ENCODE measurements at regions not wholly inside any gene's neighbourhood (a gene's known extent, or its start where the extent isn't known, plus 50 kb on each side); places are given as distances from the start of the nearest gene placed in this dataset.

DNA sequence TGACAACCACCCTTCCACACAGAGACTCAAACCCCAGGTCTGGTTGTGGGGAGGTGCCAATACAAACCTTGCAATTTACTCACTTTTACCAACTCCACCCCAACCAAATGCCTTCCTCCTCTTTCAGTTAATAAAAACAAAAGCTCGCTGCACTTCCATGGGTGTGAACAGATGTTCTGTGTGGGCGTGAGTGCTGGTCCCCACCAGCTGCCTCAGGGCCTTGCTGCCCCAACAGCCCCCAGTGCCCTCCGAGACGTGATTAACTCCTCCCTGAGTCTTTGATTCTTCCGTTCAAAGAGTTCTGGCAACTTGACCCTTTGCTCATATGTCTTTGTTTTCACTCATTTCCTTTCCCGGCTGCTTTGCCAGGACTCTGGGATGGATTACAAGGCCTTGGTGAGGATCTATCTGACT, 258.9 kb upstream of the CXCR4 start:
- TF ChIP-seq, protein P1, sequence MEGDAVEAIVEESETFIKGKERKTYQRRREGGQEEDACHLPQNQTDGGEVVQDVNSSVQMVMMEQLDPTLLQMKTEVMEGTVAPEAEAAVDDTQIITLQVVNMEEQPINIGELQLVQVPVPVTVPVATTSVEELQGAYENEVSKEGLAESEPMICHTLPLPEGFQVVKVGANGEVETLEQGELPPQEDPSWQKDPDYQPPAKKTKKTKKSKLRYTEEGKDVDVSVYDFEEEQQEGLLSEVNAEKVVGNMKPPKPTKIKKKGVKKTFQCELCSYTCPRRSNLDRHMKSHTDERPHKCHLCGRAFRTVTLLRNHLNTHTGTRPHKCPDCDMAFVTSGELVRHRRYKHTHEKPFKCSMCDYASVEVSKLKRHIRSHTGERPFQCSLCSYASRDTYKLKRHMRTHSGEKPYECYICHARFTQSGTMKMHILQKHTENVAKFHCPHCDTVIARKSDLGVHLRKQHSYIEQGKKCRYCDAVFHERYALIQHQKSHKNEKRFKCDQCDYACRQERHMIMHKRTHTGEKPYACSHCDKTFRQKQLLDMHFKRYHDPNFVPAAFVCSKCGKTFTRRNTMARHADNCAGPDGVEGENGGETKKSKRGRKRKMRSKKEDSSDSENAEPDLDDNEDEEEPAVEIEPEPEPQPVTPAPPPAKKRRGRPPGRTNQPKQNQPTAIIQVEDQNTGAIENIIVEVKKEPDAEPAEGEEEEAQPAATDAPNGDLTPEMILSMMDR (IDR thresholded peaks at IDR 0.05; ENCODE audit: insufficient read depth, low read depth, low read length), result no peak
- POLR2A ChIA-PET, result no interaction called here
- no peak for DNase-seq (ENCODE audit: low read depth)
- H3K36me3 ChIP-seq (ENCODE audit: control insufficient read depth, insufficient read depth, low read length), result no peaks in the 10 kb centered on the region
- H3K27me3 ChIP-seq (ENCODE audit: control insufficient read depth, insufficient read depth, low read length), result no peaks in the 10 kb centered on the region
- no peak overlapping the region for H3K4me3 ChIP-seq (ENCODE audit: low read depth, low read length)
- CTCF ChIA-PET, result interaction anchor here (1.4 to 2.7 kb wide), 3 partner anchors 7 to 463 kb away, joined by 3 to 15 read pairs (median 5); no protein-coding TSS in a partner anchor

DNA sequence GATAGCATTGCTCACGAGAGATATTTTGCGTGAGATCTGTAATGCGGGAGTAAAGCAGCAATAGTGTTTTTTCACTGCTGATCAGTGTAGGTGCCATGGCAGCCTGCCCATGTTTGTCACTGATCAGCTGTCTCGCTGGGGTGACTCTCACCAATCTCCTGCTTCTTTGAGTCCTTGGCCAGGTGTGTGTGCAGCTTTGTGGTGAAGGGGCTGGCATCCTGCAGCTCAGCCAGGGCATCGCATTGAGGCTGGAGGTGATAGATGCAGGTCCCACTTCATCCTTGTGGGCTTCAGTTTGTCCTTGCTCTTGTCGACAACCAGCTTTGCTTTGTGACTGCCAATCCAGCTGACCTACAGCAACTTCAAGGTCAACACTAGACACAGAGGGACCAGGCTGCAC, 258.3 kb upstream of the CXCR4 start:
- TF ChIP-seq, protein P1 (IDR thresholded peaks at IDR 0.05; ENCODE audit: insufficient read depth, low read depth, low read length), result no peak
- no peaks in the 10 kb centered on the region for H3K36me3 ChIP-seq (ENCODE audit: control insufficient read depth, insufficient read depth, low read length)
- ChIA-PET CTCF (interaction anchor here (0.5 to 2.7 kb wide), 3 partner anchors 8 to 462 kb away, joined by 4 to 15 read pairs (median 5); no protein-coding TSS in a partner anchor), POLR2A (no interaction called here)
- H3K4me3 ChIP-seq (ENCODE audit: low read depth, low read length), result no peak overlapping the region
- no peak for DNase-seq (ENCODE audit: low read depth)
- no peaks in the 10 kb centered on the region for H3K27me3 ChIP-seq (ENCODE audit: control insufficient read depth, insufficient read depth, low read length)

DNA sequence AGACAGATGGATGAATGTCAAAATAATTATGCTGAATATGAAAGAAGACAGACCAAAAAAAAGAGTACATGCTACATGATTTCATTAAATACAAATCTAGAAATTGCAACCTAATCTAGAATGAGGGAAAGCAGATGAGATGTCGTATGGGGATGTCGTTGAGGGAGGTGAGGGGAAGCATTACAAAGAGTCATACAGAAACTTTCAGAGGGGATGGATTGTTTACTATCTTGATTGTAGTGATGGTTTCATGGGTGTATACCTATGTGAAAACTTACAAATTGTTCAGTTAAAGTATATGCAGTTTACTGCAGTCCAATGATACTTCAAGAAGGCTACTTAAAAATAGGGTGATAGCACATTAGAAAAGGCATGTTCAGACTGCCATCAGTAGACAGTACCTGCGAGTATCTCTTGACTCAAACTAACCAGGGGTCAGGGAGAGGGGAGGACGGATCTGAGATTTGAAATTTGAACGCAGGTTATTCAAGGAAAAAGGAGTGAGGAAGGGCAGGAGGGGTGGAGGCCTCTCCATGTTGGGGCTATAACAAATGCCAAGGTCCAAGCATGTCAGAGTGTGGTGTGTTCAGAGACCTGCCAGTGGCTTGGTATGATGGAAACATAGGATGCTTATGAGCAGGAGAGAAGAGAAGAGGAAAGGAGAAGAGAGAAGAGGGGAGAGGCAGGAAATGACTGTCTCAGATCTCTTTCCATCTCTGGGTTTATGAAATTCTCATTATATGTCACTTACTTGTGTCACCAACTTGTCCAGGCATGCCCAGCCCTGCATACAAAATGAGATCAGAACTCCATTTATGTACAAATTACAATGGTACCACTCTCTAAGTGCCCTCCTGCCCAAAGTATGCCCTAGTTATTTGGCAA, 257.3 kb upstream of the CXCR4 start:
- POLR2A ChIA-PET, result no interaction called here
- CTCF ChIA-PET, result interaction anchor here (1.7 kb wide), 1 partner anchor 9 kb away, joined by 5 read pairs; no protein-coding TSS in a partner anchor
- no peak for DNase-seq (ENCODE audit: low read depth)

DNA sequence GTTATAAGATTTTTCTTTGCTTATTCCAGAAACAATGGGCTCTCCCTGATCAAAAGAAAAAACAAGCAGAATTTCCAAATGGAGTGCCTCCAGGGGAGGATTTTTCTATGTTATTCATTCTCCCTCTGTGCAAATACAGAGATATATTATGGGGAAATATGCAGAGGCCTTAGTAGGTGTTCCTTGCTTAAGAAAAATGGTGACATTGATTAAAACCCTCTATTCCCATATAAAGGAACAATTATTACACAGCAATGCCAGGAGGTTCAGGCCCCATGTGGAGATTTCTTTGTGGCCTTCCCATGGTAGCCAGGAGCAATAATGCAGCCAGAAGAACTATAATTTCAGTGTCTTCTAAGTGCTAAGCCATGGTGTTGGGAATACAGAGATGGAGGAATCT, 255.9 kb upstream of the CXCR4 start:
- Histone ChIP-seq H3K4me3 (ENCODE audit: low read depth, low read length) (no peak overlapping the region), H3K27me3 (ENCODE audit: control insufficient read depth, insufficient read depth, low read length) (no peaks in the 10 kb centered on the region), H3K36me3 (ENCODE audit: control insufficient read depth, insufficient read depth, low read length) (no peaks in the 10 kb centered on the region)
- POLR2A ChIA-PET, result no interaction called here
- DNase-seq (ENCODE audit: low read depth), result no peak
- CTCF ChIA-PET, result no interaction called here
- TF ChIP-seq, protein P1 (IDR thresholded peaks at IDR 0.05; ENCODE audit: insufficient read depth, low read depth, low read length), result no peak

More for the DNA sequence above, 257.3 kb upstream of the CXCR4 start:
- H3K27me3 ChIP-seq (ENCODE audit: control insufficient read depth, insufficient read depth, low read length), result no peaks in the 10 kb centered on the region
- H3K4me3 ChIP-seq (ENCODE audit: low read depth, low read length), result no peak overlapping the region
- H3K36me3 ChIP-seq (ENCODE audit: control insufficient read depth, insufficient read depth, low read length), result no peaks in the 10 kb centered on the region
- TF ChIP-seq, protein P1 (IDR thresholded peaks at IDR 0.05; ENCODE audit: insufficient read depth, low read depth, low read length), result no peak

DNA sequence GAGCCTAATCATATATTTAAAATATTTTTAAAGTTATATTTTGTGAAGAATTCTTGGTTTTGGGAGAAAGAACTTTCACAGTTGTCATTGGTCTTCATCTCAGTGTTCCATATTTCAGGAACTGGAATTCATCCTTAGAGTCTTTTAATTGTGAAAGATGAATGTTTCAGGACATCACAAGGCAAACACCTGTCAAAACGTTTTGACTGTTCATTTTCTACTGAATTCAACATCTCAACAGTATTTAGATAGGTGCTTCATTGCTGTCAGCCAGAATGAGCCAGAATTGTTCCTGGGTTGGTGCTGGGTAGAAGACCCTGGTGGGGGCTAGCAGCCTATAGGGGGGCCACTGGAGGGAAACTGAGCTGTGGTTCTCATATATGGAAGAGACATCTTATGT, 255.1 kb upstream of the CXCR4 start:
- ChIA-PET CTCF (no interaction called here), POLR2A (no interaction called here)
- no peak for DNase-seq (ENCODE audit: low read depth)
- Histone ChIP-seq H3K27me3 (ENCODE audit: control insufficient read depth, insufficient read depth, low read length) (no peaks in the 10 kb centered on the region), H3K36me3 (ENCODE audit: control insufficient read depth, insufficient read depth, low read length) (no peaks in the 10 kb centered on the region), H3K4me3 (ENCODE audit: low read depth, low read length) (no peak overlapping the region)
- TF ChIP-seq, protein P1 (IDR thresholded peaks at IDR 0.05; ENCODE audit: insufficient read depth, low read depth, low read length), result no peak
